B cell (primary cell): ENCODE measurements at regions not wholly inside any gene's neighbourhood (a gene's known extent, or its start where the extent isn't known, plus 50 kb on each side); places are given as distances from the start of the nearest gene placed in this dataset.

ENCODE experiments used
- ATAC-seq: fragments of 200-7000 bp; cut with Tn5 transposase; one replicate; pipeline ENCODE4 v1.10.0; 2021; ENCODE audit warnings: low read depth, mild to moderate bottlenecking, moderate number of reproducible peaks, moderate library complexity
- CTCF ChIA-PET: fragments of 350-600 bp; sonication (Branson Sonifier 250); formaldehyde crosslinking; loops from one replicate; lab custom pipeline; 2021; ENCODE audit warnings: antibody characterized with exemption, inconsistent platforms; lab: Charles Lee
- POLR2A ChIA-PET: fragments of 350-600 bp; sonication (Branson Sonifier 250); formaldehyde crosslinking; loops from one replicate; lab custom pipeline; 2021; ENCODE audit warnings: antibody characterized with exemption; lab: Charles Lee
- DNase-seq: peaks from one replicate; pipeline ENCODE4 v3.0.0; 2013
- H2AFZ ChIP-seq: 2 replicates; pipeline ENCODE4 v1.6.1; 2012; ENCODE audit warnings: mild to moderate bottlenecking, low read depth, low read length; ENCODE audit not compliant: insufficient read depth, poor library complexity, severe bottlenecking
- H3K27ac ChIP-seq, 2 donors: 1 replicate in 1 of 2; 2 replicates in 1 of 2; pipeline ENCODE4 v1.5.1; 2012 to 2013; ENCODE audit warnings: low read length in 2 of 2, mild to moderate bottlenecking in 2 of 2, moderate library complexity in 1 of 2
- H3K27me3 ChIP-seq, 4 experiments: fragments of 200-600 bp in 1 of 4; sonication (generic) in 1 of 4; replicated peaks in 1 of 4; 1 replicate in 2 of 4; 2 replicates in 2 of 4; pipeline versions ENCODE4 v1.6.1 to v1.7.0; 2013 to 2016; ENCODE audit warnings: low read length in 3 of 4, mild to moderate bottlenecking in 2 of 4, mixed read lengths in 1 of 4, moderate library complexity in 1 of 4; ENCODE audit not compliant: insufficient read depth in 4 of 4, control insufficient read depth in 3 of 4; ENCODE audit errors: control extremely low read depth in 1 of 4
- H3K36me3 ChIP-seq, 2 experiments: replicated peaks in 1 of 2; 1 replicate in 1 of 2; 2 replicates in 1 of 2; pipeline versions ENCODE4 v1.6.1 to v1.7.1; 2013; ENCODE audit warnings: low read length in 1 of 2; ENCODE audit not compliant: insufficient read depth in 2 of 2, control insufficient read depth in 1 of 2; ENCODE audit errors: control extremely low read depth in 1 of 2, extremely low read depth in 1 of 2
- H3K4me1 ChIP-seq, 2 donors: fragments of 200-600 bp in 1 of 2; sonication (generic) in 1 of 2; 1 replicate in 1 of 2; 2 replicates in 1 of 2; pipeline versions ENCODE4 v1.5.1 to v1.6.1; 2013 to 2017; ENCODE audit warnings: low read length in 2 of 2; ENCODE audit not compliant: control insufficient read depth in 2 of 2, insufficient read depth in 2 of 2
- H3K4me2 ChIP-seq: replicated peaks from 2 replicates; pipeline ENCODE3; 2012; ENCODE audit warnings: mild to moderate bottlenecking, low read depth, low read length; ENCODE audit not compliant: poor library complexity, severe bottlenecking
- H3K4me3 ChIP-seq, 5 experiments: fragments of 200-600 bp in 1 of 5; sonication (generic) in 1 of 5; 1 replicate in 3 of 5; 2 replicates in 2 of 5; pipeline versions ENCODE4 v1.5.1 to v1.7.0; 2011 to 2016; ENCODE audit warnings: low read length in 4 of 5, mild to moderate bottlenecking in 4 of 5, low read depth in 2 of 5, control low read depth in 1 of 5, moderate library complexity in 1 of 5; ENCODE audit not compliant: insufficient read depth in 1 of 5; ENCODE audit errors: control extremely low read depth in 1 of 5, extremely low read depth in 1 of 5
- H3K79me2 ChIP-seq: fragments of 200-600 bp; sonication (generic); one replicate; pipeline ENCODE4 v1.6.0; 2016; ENCODE audit warnings: low read length; ENCODE audit not compliant: control insufficient read depth, insufficient read depth
- H3K9ac ChIP-seq: fragments of 200-600 bp; sonication (generic); 2 replicates; pipeline ENCODE4 v1.6.1; 2017; ENCODE audit warnings: mild to moderate bottlenecking, low read length, moderate library complexity
- H3K9me3 ChIP-seq, 3 donors: one replicate each; pipeline versions ENCODE4 v1.6.1 to v1.7.1; 2013; ENCODE audit warnings: low read length in 2 of 3; ENCODE audit not compliant: control insufficient read depth in 2 of 3, insufficient read depth in 1 of 3; ENCODE audit errors: control extremely low read depth in 1 of 3
- H4K20me1 ChIP-seq: 2 replicates; pipeline ENCODE4 v1.6.0; 2012; ENCODE audit warnings: mild to moderate bottlenecking, low read length; ENCODE audit not compliant: insufficient read depth, control insufficient read depth, poor library complexity, severe bottlenecking
- H3K27ac Mint-ChIP-seq: one replicate; pipeline ENCODE4 v1.8.0; 2021; ENCODE audit warnings: mixed read lengths
- H3K27me3 Mint-ChIP-seq: one replicate; pipeline ENCODE4 v1.8.0; 2021; ENCODE audit warnings: mixed read lengths
- H3K4me1 Mint-ChIP-seq: one replicate; pipeline ENCODE4 v1.8.0; 2021; ENCODE audit warnings: mixed read lengths
- H3K4me3 Mint-ChIP-seq: one replicate; pipeline ENCODE4 v1.8.0; 2021; ENCODE audit warnings: mixed read lengths
- H3K9me3 Mint-ChIP-seq: one replicate; pipeline ENCODE4 v1.8.0; 2022; ENCODE audit warnings: mixed read lengths; ENCODE audit not compliant: insufficient read depth
- EZH2 ChIP-seq: IDR thresholded peaks from 2 replicates; pipeline ENCODE4 v1.6.1; 2012; ENCODE audit warnings: borderline replicate concordance, low read depth, mild to moderate bottlenecking, moderate library complexity, low read length; ENCODE audit not compliant: insufficient read depth, poor library complexity, severe bottlenecking
- WGBS: methylation state at CpG from one replicate; pipeline ENCODE4 v1.1.5; 2013; ENCODE audit warnings: missing lambda C conversion rate; ENCODE audit not compliant: insufficient coverage; 5-methylcytosine and 5-hydroxymethylcytosine counted together
- intact Hi-C: fragments of 100-400 bp; cut with micrococcal nuclease; formaldehyde crosslinking; loops from one replicate; pipeline ENCODE4 v1.10.0; 2022
- TF ChIP-seq, protein P1 (sequence below): fragments of 200-600 bp; IDR thresholded peaks from one replicate; pipeline ENCODE4 v1.8.0; 2022; ENCODE audit warnings: antibody characterized with exemption, mild to moderate bottlenecking

DNA sequence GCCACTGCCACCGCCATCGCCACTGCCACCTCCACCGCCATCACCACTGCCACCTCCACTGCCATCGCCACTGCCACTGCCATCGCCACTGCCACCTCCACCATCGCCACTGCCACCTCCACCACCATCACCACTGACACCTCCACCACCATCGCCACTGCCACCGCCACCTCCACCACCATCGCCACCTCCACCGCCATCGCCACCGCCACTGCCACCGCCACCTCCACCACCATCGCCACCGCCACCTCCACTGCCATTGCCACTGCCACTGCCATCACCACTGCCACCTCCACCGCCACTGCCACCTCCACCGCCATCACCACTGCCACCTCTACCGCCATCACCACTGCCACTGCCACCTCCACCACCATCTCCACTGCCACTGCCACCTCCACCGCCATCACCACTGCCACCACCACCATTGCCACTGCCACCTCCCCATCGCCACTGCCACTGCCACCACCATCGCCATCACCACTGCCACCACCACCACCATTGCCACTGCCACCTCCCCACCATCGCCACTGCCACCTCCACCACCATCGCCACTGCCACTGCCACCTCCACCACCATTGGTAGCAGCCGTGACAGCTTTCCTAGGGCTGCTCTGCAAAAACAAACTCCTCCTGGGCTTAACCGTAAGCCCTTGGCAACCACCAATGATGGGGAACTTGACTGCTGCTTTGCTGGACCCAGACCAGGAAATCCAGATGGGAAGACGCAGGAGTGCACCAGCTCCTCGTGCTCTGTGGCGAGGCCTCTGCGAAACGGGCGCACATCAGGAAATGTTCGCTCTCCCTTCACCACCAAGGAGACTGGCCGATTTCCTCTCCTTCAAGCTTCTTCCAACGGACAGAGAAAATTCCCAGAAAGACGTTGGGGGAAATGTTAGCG is 147.2 kb downstream of the RBFOX3 start:
- no peak overlapping the region for H3K4me2 ChIP-seq
- H3K4me3 Mint-ChIP-seq: no peak overlapping the region
- H3K4me1 Mint-ChIP-seq: peaks cover 1% of the 10 kb centered on the region
- peaks cover 5% of the 10 kb centered on the region for H3K27me3 Mint-ChIP-seq
- no peaks in the 10 kb centered on the region for H3K9me3 Mint-ChIP-seq
- 94% methylated on average over 34 of the region's 36 CpGs for WGBS
- H3K27me3 ChIP-seq: no peaks in the 10 kb centered on the region
- no peak overlapping the region for H3K4me3 ChIP-seq
- no peaks in the 10 kb centered on the region for H3K4me1 ChIP-seq
- intact Hi-C loops: no loop called here
- H3K79me2 ChIP-seq: no peaks in the 10 kb centered on the region
- TF ChIP-seq, protein P1, sequence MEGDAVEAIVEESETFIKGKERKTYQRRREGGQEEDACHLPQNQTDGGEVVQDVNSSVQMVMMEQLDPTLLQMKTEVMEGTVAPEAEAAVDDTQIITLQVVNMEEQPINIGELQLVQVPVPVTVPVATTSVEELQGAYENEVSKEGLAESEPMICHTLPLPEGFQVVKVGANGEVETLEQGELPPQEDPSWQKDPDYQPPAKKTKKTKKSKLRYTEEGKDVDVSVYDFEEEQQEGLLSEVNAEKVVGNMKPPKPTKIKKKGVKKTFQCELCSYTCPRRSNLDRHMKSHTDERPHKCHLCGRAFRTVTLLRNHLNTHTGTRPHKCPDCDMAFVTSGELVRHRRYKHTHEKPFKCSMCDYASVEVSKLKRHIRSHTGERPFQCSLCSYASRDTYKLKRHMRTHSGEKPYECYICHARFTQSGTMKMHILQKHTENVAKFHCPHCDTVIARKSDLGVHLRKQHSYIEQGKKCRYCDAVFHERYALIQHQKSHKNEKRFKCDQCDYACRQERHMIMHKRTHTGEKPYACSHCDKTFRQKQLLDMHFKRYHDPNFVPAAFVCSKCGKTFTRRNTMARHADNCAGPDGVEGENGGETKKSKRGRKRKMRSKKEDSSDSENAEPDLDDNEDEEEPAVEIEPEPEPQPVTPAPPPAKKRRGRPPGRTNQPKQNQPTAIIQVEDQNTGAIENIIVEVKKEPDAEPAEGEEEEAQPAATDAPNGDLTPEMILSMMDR: no peak
- no peak for TF ChIP-seq EZH2
- H3K9ac ChIP-seq: no peak overlapping the region
- no peak for ATAC-seq
- no peak overlapping the region for H2AFZ ChIP-seq
- no peak for DNase-seq
- peaks cover 0 to 3% (median 0%) of the 10 kb centered on the region in 3 donors for H3K9me3 ChIP-seq
- H4K20me1 ChIP-seq: no peaks in the 10 kb centered on the region
- H3K27ac ChIP-seq: no peak overlapping the region
- ChIA-PET CTCF (no interaction called here), POLR2A (no interaction called here)
- H3K27ac Mint-ChIP-seq: no peak overlapping the region
- H3K36me3 ChIP-seq: no peaks in the 10 kb centered on the region

DNA sequence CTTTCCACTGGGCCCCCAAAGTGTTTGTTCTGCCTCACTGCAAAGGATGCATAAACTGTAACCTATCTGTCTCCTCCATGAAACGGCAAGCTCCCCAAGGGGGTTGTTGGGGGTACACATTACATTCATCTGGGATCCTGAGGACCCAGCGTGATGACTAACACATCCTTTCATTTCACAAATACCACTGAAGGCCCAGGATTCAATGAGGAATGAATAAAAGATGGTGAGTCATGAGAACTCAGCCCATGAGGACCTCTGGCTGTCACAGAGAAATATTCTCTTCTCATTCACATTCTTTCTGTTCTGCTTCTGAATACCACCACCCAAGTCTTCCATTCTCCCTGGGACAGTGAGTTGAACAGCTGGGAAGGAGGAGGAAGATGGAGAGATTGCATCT is 149.8 kb downstream of the RBFOX3 start:
- H3K4me3 ChIP-seq: no peak overlapping the region
- Mint-ChIP-seq H3K27me3 (peaks cover 15% of the 10 kb centered on the region), H3K27ac (no peak overlapping the region), H3K9me3 (no peaks in the 10 kb centered on the region), H3K4me3 (no peak overlapping the region), H3K4me1 (peaks cover 1% of the 10 kb centered on the region)
- H3K9ac ChIP-seq: no peak overlapping the region
- H4K20me1 ChIP-seq: no peaks in the 10 kb centered on the region
- H2AFZ ChIP-seq: no peak overlapping the region
- H3K4me2 ChIP-seq: no peak overlapping the region
- no peaks in the 10 kb centered on the region for H3K79me2 ChIP-seq
- intact Hi-C loops: no loop called here
- DNase-seq: no peak
- no peaks in the 10 kb centered on the region for H3K36me3 ChIP-seq
- ChIA-PET CTCF (no interaction called here), POLR2A (no interaction called here)
- H3K9me3 ChIP-seq: peaks cover 0 to 3% (median 0%) of the 10 kb centered on the region in 3 donors
- H3K27me3 ChIP-seq: no peaks in the 10 kb centered on the region
- no peak for ATAC-seq
- no peak overlapping the region for H3K27ac ChIP-seq
- H3K4me1 ChIP-seq: no peaks in the 10 kb centered on the region
- no CpG with 5 or more reads among the region's 2 CpGs for WGBS
- TF ChIP-seq, protein P1: no peak
- no peak for TF ChIP-seq EZH2
